CMK (cell line): ENCODE measurements at regions not wholly inside any gene's neighbourhood (a gene's known extent, or its start where the extent isn't known, plus 50 kb on each side); places are given as distances from the start of the nearest gene placed in this dataset.

Experiments used
- DNase-seq: peaks from one replicate; pipeline ENCODE4 v3.0.0-alpha.2; 2010; ENCODE audit warnings: low read depth

DNA sequence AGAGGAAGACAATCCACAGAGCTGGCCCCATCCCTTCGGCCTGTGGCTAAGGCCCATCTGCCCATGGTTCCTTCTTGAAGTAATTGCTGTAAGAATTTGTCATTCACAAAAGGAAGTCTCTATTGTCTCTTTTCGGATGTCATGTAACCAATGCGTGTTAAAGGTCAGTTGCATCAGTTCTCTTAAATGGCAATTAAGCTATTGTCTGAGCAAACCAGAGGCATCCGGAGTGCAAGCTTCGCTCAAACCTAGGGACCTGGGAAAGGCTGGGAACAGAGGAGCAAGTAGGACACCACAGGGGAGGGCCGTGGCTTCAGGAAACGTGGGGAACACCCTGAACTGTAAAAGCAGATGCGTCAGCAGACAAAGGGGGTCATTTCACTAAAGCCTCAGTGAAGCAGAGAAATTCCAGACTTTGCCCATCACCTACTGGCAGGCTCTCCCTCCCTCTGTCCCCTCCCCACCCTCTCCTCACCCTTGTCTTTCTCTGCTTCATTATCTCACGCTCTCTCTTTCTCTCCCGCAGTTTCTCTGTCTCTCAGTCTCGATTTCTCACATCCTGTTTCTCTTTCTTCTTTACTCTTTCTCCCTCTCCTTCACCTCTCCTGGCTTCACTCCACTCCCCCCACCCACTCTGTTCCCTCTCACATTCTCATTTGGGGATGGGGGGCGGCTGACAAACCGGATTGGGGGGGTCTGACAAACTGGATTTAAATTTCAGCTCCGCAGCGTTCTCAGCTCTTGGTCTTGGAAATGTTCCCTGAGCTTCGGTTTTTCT, 204.6 kb upstream of the TNP1 start:
- DNase-seq: no peak

DNA sequence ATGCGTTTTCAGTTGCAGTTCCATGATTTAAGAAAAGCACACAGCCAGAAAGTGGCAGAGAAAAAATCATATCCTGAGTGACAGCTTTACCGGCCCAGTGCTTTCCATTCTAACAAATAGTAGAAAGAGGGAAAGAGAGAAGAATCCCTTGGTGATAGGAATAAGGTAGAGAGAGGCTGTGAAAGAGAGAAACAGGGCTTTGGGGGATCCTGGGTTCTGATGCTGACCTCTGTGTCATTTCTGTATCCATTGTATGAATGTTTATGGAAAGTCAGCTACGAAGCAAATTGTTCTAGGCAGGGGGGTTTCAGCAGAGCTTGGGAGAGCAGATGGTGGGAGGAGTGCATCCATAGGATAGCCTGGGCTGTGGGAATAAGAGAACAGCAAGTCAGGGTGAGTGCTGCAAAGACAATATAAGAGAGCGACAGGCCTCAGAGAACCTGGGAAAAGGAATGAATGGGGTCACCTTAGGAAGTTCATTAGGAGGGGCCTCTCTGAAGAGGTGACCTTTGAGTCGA, 203.4 kb upstream of the TNP1 start:
- no peak for DNase-seq

DNA sequence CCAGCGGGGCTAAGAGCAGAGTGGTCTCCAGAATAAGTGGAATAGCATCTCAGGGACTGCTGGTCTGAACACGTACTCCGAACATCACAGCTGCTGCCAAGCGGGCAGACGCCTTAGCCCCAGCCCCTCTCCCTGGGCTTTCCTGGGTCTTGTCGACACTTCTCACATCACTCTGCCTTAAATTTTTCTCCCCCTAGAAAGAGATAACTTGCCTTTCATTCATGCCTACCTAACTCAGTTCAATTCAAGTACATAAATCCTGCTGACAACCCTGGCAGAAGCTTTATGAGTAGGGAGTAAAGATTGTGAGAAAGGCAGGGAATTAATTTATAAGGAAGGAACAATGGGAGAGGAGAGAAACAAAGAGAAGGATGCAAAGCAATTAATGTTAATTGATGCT, 202.9 kb upstream of the TNP1 start:
- no peak for DNase-seq

DNA sequence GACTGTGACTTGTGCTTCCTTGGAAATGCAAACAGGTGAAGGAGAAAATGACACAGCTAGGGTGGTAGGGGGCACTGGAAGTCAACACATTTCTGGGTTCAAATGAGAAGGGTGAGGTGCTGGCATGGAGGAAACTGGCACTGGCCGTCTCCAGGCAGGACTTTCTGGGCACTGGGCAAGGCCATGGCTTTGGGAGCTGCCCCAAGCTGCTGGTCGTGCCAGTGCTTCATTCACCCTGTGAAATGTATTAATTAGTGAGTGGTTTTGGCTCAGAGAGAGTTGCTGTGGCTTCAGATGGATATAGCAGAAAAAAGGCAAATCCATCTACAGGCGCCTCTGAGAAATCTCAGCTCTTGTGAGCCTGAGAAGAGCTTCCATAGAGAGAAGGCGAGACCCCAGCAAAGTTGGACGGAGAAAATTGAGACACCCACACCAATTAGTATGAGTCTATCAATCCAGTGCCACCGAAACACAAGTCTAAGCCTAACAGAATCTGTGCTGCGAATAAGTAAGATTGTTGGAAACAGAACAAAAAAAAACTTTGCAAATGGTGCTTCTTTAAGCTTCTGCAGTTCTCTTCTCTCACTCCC, 202.1 kb upstream of the TNP1 start:
- DNase-seq: no peak

DNA sequence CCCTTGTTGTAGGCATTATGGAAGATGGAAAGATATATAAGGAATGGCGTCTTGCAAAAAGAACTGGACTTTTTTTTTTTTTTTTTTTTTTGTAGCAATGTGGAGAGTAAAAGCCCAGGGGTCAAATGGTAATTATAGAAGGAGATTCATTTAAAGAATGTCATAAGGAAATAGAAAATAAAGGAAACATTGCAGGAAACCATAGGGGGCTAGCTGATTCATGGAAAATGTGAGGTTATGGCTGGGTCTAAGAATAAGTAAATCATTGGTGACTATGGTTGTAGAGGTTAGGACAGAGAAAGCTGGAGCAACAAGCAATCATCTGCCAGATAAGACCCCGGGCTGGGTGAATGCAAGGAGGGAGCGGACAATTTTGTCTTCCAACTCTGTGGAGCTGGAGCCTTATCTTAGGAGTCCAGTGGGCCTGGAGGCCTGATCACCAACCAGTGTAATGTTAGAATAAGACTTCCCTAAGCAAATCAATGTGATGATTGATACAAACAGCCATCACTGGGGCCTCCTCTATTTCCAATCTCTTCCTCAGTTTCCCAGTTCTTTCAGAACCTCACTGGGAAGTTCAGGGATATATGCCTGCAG, 201.2 kb upstream of the TNP1 start:
- no peak for DNase-seq

DNA sequence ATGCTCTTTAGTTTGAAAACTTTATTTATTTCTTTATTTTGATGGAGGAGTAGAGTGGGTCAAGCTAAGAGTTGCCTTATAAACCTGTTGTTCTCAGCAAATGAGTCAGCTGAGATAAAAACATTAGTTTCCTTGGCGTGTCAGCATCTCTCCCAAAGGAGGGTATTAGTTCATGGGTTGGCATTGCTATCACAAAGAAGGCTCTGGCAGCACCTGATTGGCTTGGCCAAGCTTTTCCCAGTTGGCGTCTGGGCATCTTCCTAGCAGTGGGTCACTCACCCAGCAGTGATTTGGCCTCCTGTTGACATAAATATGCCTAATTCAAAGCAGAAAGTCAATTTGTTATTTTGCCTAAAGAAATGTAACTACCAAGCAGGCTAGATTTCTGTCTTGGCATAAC, 200.7 kb upstream of the TNP1 start:
- no peak for DNase-seq

DNA sequence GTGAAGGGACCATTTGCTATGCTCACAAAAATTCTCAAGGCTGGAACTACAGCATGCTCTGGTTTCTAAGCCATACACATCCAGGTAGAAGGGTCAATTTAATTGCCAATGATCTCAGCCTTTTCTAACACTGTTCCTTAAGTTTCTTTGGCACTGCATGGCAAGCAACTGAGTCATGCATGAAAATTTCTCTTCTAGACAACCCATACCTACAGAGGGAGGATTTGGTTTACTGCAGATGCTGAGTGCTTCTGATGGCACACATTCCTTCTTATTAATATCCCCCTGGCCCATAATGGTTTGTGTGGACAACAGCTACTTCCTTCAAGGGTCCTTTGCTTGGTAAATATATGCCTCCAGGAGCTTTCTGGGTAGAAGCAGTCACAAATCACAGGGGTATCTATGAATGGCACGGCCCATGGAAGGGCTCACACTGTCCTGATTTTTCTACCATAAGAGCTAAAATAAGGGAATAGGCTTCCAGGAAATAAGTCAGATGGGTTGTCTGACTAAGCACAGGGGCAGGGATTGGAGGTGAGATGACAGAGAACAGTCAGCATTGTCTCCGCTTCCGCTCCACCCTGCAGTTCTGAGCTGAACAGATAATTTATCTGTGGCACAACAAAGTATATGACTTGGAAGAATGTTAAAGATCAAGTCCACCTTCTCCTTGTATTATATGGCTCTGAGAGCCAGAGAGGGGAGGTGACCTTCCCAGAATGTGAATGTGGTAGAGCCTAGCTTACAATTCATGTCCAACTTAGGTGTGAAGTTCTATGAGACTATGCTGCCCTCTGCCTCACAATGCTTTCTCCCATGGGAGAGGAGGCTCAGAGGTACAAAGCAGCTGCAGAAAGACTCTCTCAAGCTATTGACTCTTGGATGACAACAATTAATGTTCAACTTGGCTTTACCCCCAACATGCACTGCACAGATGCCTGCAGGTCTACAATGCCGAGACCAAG, 199.2 kb upstream of the TNP1 start:
- DNase-seq: no peak

DNA sequence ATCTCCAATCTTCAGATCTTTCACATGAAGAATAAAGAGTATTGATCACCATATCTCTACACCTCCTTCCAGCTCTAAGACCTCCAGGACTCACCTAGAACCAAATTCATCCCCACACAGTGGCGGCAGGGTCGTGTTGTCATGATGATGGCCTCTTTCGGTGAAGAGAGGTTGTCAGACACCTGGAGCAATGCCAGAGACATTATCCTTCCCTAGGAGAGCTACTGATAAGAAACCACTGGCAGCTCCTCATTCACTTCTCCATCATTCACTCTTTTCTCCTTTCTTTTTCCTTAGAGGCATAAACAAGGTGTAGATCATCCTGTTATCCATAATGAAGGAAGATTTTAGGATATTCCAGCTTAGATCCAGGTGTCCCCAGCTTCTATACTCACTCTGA, 197.9 kb upstream of the TNP1 start:
- DNase-seq: no peak

DNA sequence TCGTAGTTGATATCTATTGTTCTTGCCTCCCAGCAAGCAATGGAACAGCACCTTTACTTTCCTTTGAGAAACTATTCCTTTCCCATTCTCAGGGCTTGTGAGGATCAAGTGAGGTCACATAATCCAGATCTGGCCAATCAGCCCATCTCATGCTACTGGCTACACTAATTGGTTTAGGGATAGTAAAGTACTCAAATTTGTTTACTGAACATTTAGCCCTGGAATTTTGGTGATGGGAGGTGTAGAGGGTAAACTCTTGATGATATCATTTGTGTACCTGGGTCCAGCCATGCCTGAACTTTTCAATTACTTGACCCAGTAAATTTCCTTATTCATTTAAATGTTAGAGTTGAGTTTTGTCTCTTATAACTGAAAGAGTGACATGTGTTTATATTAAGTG, 195.8 kb upstream of the TNP1 start:
- DNase-seq: no peak

DNA sequence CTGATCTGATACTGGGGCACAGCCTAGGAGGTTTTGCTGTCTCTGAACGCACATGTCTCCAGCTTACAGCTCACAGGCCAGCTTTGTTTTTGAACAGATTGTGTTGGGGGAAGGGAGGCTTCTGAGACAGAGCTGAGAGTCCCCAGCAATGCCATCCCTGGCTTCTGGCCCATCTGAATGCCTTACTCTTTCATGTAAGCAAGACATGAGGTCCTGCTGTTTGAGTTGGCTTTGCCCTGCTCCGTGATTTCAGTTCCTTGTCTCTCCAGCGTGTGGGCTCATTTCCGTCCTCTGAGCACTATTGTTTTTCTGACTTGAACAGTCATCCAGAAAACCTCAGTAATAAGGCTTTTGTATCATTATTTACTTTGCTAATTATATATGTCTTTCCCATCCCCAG, 194.9 kb upstream of the TNP1 start:
- no peak for DNase-seq

DNA sequence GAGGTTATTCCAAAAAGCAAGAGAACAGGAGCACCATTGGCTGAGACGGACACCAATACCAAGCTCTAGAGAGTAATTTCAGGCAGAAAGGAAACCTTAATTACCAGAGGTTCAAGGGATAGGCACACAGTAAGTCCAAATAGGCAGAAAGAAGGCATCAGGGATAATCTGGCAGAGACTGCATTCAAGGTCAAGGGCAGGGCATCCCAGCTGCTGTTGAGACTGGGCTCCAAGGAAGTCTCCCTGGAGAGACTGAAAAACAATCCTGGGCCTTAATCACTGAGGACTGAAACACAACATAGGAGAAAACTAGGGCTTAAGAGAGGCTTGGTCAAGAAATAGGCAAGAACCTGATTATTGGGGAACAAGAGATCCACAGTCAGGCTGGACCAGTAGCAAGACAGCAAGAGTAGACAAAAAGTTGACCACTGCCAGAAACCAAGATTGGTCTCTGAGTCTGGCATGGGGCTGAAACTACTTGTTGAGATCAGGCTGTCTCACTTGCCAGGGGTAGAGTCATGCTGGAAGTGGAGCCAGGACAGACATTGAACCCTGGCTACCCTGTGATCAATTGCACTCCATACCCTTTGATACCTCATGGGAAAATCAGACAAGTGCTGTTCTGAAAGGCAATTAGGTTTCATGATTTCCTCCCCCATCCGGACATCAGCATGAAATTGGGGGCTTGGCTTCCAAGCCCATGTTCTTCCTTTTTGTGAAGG, 193.2 kb upstream of the TNP1 start:
- no peak for DNase-seq

DNA sequence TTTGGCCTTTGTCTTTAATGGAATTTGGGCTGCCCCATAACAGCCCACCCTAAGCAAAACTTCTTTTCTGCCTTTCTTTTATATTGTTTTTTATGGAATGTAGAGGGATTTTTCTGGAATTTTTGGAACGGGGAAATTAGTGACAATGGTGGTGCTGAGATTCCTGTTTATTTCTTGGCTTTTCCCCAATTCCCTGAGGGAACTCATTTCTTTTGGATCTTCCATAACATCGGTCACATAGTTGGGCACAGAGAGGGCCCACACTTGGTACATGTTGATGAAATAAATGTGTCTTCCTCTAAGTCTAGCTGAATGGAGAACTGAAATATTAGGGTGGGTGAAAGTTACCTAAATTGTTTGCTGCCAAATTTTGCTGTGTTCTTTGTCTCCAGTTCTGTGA, 191.6 kb upstream of the TNP1 start:
- no peak for DNase-seq

DNA sequence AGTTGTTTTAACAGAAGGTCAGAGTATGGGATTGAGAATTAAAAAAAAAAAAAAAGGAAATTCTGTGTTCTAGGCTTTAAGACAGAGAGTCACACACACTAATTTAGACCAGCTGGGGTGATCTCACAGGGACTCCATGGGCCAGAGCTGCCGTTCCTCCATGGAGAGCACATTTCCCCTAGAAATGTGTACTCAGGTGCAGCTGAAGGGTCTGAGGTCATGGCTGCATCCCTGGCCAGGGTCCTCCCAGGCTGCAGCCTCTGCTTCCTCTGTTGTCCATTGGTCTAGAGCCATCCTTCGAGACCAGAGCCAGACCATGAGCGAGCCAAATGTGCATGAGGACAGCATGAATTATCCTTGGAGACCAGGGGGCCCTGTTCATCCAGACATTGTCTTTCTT, 190.1 kb upstream of the TNP1 start:
- no peak for DNase-seq

DNA sequence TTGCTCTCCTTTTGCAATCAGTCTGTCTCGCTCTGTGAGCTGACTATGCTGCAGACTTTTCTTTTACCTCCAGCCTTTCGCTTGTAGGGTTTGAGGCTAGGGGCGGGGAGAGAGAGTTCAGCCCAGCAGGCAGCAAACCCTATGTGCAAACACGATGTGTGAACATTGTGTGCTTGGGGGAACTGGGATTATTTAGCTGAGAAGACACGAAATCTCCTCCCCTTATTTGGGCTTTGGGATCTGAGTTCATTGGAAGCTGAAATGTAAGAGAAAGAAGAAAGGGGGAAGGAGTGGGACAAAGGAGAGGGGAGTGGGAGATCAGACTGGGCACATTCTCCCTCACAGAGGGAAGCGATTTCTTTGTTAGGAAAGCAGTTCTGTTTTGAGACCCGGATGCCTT, 189.6 kb upstream of the TNP1 start:
- no peak for DNase-seq

DNA sequence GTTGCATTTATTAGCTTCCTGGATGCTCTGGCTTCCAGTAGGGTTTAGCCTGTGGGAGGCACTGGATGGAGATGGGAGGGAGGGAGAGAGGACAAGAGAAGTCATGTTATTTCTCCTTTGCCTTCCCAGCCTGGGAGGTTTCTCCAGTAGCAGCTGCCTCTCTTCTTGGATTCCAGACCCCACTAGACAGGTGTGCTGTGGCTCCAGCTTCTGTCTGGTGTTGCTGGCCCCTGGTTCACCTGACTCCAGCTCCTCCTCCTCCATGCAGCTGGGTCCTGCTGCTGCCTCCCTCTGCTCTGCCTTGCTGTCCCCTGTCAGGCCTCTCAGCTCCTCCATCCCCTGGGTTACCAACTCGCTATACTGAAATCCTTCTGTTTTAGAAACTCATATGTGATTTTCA, 188.9 kb upstream of the TNP1 start:
- DNase-seq: no peak

DNA sequence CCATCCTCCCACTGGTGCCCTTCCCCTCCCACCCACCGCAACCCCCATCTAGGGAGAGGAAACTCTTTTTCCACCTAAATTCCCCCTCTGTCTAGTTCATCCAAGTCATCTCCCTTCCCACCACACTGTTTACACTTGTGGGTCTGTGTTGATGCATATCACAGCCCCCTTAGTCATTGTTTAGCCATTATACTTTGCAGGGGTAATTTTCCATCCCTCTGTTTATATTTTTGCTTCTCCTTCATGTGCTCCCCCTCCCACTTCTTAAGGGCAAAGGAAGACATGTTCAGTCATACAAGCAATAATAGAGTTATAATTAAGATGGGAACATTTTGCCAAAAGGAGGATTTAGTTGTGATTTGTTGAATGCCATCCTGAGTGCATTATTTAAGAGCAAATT, 187.8 kb upstream of the TNP1 start:
- no peak for DNase-seq

DNA sequence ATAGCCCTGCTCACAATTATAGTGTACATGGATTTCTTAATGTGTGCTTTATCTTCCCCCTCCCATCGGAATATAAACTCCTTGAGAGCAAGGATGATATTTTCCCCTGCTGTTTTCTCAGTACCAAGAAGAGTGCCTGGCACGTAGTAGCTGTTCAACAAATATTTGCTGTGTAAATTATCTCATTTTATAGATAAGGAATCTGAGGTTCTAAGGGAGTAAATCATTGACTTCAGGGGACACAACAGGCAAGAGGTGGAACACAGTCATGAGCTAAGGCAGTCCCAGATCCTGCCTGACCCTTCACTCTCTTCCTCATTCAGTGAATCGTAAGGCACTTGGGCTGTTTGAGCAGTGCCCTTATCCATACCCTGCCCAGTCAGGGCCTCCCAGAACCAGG, 187.3 kb upstream of the TNP1 start:
- no peak for DNase-seq

DNA sequence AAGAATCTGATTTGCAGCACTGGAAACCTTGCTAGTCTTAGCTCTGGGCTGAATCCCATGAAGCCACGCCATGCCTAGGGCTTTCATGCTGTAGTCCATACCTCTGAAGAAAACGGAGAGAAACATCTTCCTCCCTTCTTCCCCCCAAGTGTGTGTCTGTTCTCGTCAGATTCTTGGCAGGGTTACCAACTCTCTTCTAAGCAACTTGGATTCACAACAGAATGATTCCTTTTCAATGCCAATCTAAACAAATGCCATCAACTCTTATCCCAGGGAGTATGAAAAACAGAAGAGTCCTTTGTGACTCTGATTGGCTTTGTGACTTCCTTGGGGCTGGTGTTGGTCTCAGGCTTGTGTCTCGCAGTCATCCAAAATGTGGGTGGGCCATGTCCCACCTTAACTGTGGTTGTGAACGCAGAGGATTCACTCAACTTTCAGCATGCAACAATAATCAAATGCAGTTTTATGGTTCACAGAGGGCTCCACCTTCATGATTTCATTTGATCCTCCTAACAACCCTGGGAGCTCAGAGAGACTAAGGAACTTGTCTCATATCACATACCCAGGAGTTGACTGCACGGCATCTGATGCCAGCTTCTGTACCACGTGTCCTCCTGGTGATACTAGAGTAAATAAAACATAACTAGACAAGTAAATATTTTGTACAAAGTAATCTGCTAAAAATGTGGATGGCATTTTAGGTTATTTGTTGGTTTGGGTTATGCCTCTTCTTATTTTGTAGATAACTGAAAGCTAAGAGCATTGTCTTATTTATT, 186.0 kb upstream of the TNP1 start:
- no peak for DNase-seq

DNA sequence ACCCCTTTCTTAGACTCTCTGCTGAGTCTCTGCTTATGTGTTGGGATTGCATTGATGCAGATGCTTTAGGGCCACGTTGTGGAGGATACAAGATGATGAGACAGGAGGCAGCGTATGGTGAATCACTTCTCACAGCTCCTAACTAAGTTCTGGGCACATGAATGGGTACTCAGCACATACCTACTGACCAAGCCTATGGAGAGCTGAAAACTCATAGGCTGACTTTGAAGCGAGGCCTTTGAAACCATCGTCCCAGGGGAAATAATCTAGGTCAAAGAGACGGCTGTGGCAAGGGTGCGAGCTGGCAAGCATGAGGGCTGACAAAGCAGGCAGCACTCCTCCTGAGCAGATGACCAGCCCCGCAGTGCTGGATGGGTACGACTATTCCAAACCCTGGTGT, 180.2 kb upstream of the TNP1 start:
- no peak for DNase-seq

DNA sequence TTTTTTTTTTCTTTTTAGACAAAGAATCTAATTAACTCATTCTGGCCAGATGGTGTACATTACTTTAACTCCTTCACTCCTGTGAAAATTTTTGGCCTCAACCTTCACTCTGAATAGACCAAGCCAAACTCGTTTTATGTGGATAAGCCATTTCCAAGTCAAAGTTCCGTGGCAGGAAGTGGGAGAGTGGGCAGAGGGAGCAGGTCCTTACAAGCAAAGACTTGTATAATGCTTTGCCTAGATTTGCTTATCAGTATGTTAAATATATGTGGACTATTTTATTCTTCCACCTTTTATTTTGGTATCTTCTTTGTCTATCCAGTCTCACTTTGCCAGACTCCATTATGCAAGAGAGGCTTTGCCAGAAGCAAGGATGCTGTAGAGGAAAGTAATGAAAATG, 178.1 kb upstream of the TNP1 start:
- no peak for DNase-seq

DNA sequence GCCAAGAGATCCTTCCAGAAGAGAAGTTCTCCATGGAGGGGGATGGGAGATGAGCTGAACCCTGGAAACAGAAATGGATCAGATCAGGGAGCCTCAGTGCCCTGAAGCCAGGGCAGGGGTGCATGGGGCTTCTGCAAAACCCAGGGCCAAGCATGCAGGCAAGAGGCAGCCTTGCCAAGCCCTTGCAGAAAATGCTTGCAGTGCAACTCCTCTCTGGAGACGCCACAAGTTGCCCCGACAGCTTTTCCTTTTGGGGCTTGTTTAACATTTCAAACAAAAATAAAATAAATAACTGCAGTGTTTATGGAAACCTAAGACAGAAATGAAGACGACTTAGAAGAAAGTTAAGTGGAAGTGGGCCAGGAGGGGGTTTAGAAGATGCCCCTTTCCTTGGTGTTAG, 177.5 kb upstream of the TNP1 start:
- DNase-seq: no peak
